HG03025 (cell line): ENCODE measurements at regions not wholly inside any gene's neighbourhood (a gene's known extent, or its start where the extent isn't known, plus 50 kb on each side); places are given as distances from the start of the nearest gene placed in this dataset.
"Not testable (repeated sequence)": the region's sequence is repeated elsewhere in the genome, so short reads cannot be mapped to it uniquely, and the experiment has no call there.

Experiments
- ATAC-seq: cut with Tn5 transposase; IDR thresholded peaks from one replicate; pipeline ENCODE4 v1.9.1; 2021; ENCODE audit warnings: mild to moderate bottlenecking, moderate library complexity; ENCODE audit not compliant: unreplicated experiment, low FRiP score

DNA sequence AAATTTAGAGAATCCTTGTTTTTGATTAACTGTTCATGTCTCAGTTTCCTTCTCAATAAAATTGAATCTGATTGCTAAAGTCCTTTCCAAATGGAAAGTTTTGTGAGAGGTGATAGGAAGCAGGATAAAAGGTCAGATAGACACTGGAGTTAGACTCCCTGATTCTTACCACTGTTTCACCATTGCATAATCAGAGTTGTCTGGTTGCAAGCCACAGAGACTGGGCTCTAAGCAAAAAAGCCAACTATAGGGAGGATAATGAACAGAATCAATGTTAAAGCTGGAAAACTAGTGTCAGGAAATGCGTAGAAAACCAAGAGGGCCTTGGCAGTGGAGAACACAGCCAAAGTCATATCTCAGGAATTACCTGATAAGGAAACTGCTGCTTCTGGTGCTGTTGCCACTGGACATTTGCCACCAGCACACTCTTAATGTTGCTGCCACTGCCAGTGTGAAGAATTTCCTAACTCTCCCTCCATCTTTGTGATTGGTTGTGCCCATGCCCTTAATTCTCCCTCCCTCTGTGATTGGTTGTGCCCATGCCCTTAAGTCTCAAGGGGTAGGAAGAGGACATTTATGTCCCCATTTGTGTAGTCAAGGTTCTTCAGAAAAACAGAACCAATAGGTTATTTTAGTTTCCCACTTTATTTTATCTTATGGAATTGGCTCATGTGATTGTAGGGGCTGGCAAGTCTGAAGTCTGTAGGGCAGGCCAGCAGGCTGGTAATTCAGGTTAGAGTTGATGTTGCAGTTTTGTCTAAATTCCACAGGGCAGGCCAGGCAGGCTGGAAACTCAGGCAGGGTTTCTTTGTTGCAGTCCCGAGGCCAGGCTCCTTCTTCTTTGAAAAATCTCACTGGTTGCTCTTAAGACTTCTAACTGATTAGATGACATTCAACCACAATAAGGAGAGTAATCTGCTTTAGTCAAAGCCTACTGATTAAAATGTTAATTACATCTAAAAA, 639.0 kb downstream of the REEP3 start:
- no peak for ATAC-seq

DNA sequence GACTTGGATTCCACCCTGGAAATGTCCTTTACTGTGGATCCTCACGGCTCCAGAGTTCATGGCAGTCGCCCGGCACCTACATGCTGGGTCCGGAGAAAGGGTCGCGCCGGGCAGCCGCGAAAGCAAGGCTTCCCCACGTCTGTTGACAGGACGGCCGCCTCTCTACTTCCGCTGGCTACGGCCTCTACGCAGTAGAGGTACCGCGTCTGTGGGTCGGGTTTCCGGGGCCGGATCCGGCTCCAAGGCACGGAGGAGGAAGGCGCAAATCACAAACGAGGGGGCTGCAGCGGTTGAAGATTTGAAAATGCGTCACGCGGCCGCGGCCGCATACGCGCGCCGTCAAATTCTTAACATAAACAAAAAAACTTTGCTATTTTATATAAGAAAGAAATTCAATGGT, 649.6 kb downstream of the REEP3 start:
- no peak for ATAC-seq

DNA sequence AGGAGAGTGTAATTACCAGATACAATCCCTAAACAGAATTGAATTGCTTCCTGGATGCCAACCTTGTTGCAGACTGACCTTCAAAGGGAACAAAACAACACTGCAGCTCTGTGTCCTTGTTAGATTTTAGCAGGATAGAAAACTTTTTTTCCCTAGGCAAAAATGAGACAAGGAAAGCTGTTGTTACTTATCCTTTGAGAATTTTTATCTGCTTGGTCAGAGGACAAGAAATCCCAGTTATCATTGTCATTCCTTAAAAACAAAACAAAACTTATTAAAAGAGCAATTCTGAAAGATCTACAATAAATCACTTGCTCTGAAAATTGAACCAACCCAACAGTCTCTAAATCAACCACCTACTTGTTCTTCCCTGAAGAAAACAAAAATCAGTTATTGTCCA, 652.6 kb downstream of the REEP3 start:
- no peak for ATAC-seq

- no peak for ATAC-seq
Measured at GRCh38 chr10:64174666-64175255, 653.6 kb downstream of the REEP3 start.

DNA sequence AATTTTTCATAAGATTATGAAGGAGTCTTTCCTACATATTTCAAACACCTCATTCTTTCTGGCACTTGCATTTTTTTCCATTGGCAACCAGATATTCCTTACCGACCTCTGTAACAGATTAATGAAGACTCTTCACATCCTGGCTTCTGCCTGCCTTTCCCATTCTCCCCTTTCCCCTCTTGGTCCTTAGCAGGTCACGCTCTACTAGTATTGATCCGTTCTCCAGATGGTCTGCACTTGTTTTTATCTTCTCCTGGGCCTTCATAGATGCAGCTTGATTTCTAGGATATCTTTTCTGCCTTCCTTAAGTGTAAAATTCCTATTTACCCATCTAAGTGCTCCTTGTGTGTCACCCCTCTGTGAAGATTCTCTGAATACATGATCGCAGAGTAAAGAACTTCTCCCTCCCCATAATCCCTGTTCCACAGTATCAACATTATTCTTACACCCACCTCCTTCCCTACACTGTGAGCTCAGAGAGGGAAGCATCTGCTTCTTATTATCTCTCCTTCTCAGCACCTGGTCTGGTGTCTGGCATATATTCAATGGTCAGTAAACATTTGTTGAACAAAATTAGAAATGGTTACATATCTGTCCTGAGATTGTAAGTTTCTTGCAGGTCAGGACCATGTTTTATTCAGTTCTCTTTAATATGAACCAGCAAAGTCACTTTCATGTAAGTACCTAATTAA, 654.2 kb downstream of the REEP3 start:
- ATAC-seq, result no peak

DNA sequence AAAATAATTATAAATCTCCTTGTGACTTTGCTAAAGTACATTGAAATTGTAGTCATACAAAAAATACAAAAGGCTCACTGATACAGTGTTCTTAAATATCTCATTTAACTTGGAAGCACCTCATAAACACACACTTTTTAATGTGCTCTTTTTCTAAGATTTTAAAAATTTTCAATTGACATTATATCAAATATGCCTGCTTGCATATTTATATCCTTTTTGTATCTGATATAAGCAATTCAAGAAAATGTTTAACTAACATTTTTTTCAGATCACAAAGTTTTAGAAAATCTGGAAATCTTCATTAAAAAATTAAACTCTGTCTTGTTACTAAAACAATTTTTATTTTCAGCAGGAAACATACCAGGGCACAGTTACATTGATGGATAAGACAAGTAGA, 661.5 kb downstream of the REEP3 start:
- ATAC-seq, result no peak

DNA sequence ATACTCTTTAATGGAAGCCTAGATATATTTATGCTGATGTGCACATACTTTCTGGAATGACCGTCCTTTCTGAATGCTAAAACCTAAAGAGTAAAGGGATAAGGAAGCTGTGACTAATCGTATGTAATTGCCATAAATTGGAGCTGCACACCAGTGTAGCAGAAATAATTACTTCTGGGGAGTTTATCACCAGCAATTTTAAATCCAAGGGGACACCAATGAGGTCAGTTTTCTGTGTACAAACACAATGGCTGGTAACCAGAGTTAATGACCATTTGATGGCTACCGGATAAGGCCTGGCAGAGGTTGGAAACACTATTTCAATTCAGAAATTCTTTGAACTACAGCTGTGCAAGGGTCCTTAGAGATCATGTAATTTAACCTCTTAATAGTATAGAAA, 670.1 kb downstream of the REEP3 start:
- ATAC-seq, result no peak

GRCh38 chr10:64196638-64197315, 675.6 kb downstream of the REEP3 start:
- no peak for ATAC-seq

DNA sequence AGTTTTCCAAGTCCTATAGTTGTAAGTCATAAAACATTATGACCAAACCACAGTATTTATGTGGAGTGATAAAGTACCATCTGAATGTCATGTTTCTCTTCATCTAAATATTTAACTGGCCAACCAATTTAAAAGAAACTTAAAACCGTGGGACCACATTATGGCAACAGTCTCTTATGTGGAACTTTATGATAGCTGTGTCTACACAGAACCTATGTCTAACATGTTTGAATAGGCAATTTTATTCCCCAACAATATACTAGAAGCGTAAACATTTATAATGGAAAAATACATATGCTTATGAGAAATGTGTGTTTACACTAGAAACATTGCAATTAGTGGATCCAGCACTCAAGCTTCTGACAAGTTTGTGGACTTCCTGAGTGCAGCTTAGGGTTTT, 680.7 kb downstream of the REEP3 start:
- no peak for ATAC-seq

- ATAC-seq, result not testable (repeated sequence)
Measured at GRCh38 chr10:64204504-64204903, 683.3 kb downstream of the REEP3 start.

DNA sequence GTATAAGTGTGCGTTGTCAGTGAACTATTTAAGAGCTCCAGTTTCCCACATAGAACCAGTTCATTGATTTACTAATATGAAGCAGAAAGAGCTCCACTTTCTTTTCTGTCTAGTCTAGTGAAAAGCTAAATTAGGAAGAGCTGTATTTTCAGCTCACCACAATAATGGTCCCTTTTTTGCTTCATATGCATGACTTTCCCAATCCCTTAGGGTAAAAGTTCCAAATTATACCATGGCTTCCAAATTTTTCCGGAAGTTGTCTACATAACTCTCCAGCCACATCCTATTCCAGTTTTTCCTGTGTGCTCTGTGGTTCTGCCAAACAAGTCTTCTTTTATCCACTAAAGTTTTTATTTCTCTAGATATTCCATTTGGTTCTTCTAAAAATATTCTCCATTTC, 685.2 kb downstream of the REEP3 start:
- ATAC-seq, result no peak

DNA sequence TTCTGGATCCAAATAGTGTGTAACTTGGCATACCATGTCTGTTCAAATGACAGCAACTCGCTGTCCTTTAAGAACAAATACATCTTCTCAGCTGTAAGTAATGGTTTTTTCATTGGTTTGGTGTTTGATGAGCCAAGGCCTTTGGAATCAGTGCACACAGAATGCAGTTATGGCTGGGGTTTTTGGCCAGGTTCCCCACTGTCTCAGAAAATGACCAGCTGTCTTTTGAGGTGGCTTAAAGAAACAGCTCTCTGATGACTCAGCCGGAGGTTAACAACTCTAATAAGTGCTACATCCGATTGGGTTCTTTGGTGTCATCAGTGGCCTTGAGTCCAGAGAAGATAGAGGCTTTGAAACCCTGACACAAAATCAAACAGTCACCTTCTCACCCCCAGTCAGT, 688.4 kb downstream of the REEP3 start:
- no peak for ATAC-seq

DNA sequence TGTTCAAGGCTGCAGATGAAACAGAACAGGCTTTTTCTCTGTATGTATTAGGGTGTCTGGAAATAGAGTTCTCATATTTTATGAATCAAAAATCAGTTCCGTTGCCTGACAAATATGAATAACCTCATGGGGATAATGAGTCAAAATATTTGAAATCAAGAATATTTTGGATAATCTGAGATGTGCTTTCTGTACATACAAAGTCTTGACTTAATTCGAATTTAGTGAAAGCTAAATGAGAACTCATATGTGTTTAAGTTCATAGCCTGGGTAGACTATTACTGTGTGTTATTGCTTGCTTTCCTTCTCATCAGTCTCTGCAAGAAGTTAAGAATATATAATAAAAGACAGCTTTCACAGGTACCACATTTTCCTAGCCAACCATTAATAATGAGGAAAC, 689.0 kb downstream of the REEP3 start:
- ATAC-seq, result no peak

GRCh38 chr10:64211466-64211865, 690.3 kb downstream of the REEP3 start:
- ATAC-seq, result no peak

DNA sequence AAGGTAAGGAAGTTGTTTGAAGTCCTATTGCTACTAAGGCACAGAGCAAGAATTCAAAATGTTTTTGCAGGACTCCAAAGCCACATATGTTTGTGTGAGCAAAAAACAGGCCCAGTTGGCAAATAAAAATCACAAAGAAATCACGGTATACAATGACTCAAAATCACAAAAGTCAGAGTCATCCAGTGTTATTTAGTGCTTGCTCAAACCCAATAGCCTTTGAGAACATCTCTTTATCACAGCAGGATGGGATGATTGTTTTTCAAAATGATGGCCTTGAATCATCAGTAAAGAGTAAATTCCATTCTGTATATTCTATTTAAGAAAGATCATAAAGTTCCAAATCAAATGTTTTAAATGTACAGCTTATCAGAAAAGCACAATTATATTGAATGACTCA, 693.9 kb downstream of the REEP3 start:
- ATAC-seq, result no peak

- ATAC-seq, result no peak
Measured at GRCh38 chr10:64219271-64220025, 698.2 kb downstream of the REEP3 start.

DNA sequence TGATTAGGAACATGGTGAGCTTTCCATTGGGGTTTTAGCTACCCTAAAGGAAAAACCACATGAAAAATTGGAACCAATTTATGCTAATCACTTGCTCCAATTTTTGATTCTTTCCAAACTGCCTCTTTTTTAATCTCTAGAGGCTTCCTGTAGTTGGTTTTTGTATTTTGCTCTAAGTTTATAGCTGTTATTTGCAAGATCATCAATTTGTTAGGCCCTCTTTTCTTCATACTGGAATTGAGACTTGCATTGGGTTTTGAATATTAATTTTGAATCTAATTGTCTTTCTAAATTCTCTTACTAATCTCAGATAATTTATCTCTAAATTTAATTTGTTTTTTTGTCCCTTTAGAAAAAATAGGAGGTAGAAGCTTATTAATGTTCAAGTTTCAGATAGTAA, 713.3 kb downstream of the REEP3 start:
- no peak for ATAC-seq

- ATAC-seq, result no peak
Measured at GRCh38 chr10:64257704-64258103, 736.5 kb downstream of the REEP3 start.

DNA sequence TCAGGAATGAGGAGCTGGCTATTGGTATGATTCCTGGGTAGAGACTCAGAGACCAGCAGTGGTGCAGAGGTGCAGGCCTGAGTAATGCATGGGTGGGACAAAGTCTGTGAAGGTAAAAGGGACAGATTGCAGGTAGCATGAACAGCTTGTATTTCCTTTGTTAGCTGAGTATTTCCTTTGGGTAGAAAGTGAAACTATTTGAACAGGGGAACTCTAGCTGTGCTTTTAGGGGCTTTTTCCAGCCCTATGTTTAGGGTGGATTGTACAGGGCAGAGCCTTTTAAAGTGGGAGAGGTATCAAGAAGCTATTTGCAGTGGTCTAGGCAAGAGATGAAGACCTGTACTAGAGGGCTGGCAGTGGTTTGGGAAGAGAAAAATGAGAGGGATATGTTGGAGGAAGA, 739.9 kb downstream of the REEP3 start:
- no peak for ATAC-seq

- ATAC-seq, result no peak
Measured at GRCh38 chr10:64261676-64262075, 740.5 kb downstream of the REEP3 start.
